ENCODE measurements at regions not wholly inside any gene's neighbourhood (a gene's known extent, or its start where the extent isn't known, plus 50 kb on each side); places are given as distances from the start of the nearest gene placed in this dataset.
"Not testable (repeated sequence)": the region's sequence is repeated elsewhere in the genome, so short reads cannot be mapped to it uniquely, and the experiment has no call there.

GRCh38 chr15:36117296-36117787 is 462.1 kb upstream of the CDIN1 start:
- DNase-seq = no peak

- DNase-seq = no peak
These were observed 453.2 kb upstream of the CDIN1 start for GRCh38 chr15:36126194-36126593.

- no peak for DNase-seq
These were observed 448.6 kb upstream of the CDIN1 start for GRCh38 chr15:36130641-36131310.

GRCh38 chr15:36133742-36134141 is 445.7 kb upstream of the CDIN1 start:
- DNase-seq = no peak

- no peak for DNase-seq
These were observed 443.4 kb upstream of the CDIN1 start for GRCh38 chr15:36136049-36136448.

GRCh38 chr15:36152936-36153335 is 426.5 kb upstream of the CDIN1 start:
- no peak for DNase-seq

GRCh38 chr15:36156879-36157427 is 422.5 kb upstream of the CDIN1 start:
- DNase-seq = no peak

- no peak for DNase-seq
These were observed 419.1 kb upstream of the CDIN1 start for GRCh38 chr15:36160351-36160750.

GRCh38 chr15:36161108-36161507 is 418.3 kb upstream of the CDIN1 start:
- DNase-seq = no peak

- no peak for DNase-seq
These were observed 417.6 kb upstream of the CDIN1 start for GRCh38 chr15:36161771-36162212.

- not testable (repeated sequence) for DNase-seq
These were observed 415.4 kb upstream of the CDIN1 start for GRCh38 chr15:36163983-36164382.

- DNase-seq = no peak
These were observed 406.5 kb upstream of the CDIN1 start for GRCh38 chr15:36172955-36173354.

GRCh38 chr15:36175186-36175740 is 404.2 kb upstream of the CDIN1 start:
- no peak for DNase-seq

- no peak for DNase-seq
These were observed 403.6 kb upstream of the CDIN1 start for GRCh38 chr15:36175741-36176291.

- DNase-seq = no peak
These were observed 401.7 kb upstream of the CDIN1 start for GRCh38 chr15:36177590-36178302.

- no peak for DNase-seq
These were observed 401.2 kb upstream of the CDIN1 start for GRCh38 chr15:36178303-36178633.

- no peak for DNase-seq
These were observed 396.2 kb upstream of the CDIN1 start for GRCh38 chr15:36183201-36183600.

GRCh38 chr15:36185438-36185837 is 394.0 kb upstream of the CDIN1 start:
- DNase-seq = no peak

GRCh38 chr15:36185845-36186244 is 393.6 kb upstream of the CDIN1 start:
- DNase-seq = no peak

GRCh38 chr15:36186376-36186775 is 393.1 kb upstream of the CDIN1 start:
- DNase-seq = no peak

GRCh38 chr15:36191459-36191858 is 388.0 kb upstream of the CDIN1 start:
- DNase-seq = no peak

- not testable (repeated sequence) for DNase-seq
These were observed 383.9 kb upstream of the CDIN1 start for GRCh38 chr15:36195361-36196007.

All from activated naive CD4-positive, alpha-beta T cell treated with anti-CD3 and anti-CD28 coated beads, Interleukin-2, amount 50 U/mL, for 16 hours (primary cell).